ENCODE measurements at regions not wholly inside any gene's neighbourhood (a gene's known extent, or its start where the extent isn't known, plus 50 kb on each side); places are given as distances from the start of the nearest gene placed in this dataset.

DNA sequence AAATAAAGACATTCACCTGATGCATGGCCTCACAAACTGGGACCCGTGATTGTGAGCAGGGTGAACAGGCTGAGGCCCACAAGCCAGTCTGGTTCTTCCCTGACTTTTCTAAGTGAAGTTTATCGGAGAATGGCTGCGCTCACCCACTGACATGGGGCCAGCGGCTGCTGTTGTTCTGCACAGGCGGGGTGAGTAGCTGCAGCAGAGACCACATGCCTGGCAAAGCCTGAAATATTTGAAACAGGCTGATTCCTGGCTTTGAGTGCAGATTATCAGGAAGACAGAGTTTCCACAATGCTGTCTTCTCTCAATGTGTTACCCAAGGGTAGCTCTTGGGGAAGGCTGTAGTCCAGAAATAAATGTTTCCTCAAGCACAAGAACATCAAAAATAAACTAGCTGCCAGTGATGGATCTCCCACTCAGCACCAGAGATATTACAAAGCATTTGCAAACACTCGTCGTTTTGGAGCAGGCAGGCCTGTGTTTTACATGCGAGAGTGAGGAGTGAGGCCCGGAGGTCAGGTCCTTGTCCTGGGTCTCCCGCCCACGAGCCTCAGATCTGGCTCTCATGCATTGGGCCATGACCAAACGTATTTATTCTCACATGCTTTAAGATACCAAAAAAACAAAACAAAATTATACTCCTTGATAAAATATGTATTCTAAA is 647.1 kb downstream of the GALR1 start:
- DNase-seq (ENCODE audit: extremely low spot score): no peak
- ChIA-PET POLR2A (no interaction called here), CTCF (no interaction called here)
- no peak for TF ChIP-seq SUZ12 (IDR thresholded peaks at IDR 0.05)
- no peak for TF ChIP-seq BHLHE40 (IDR thresholded peaks at IDR 0.05; ENCODE audit: borderline replicate concordance)
- no peak for TF ChIP-seq FOXA1 (IDR thresholded peaks at IDR 0.05)
- TF ChIP-seq HDGF (IDR thresholded peaks at IDR 0.05; ENCODE audit: borderline replicate concordance): no peak
- no peak for TF ChIP-seq ELF4 (IDR thresholded peaks at IDR 0.05)
- no peak for TF ChIP-seq FOXK2 (IDR thresholded peaks at IDR 0.05)
- no peak for TF ChIP-seq LEF1 (IDR thresholded peaks at IDR 0.05; ENCODE audit: borderline replicate concordance)
- TF ChIP-seq L3MBTL2 (conservative IDR thresholded peaks at IDR 0.05): no peak
- no peak for TF ChIP-seq TARDBP (IDR thresholded peaks at IDR 0.05)
- no peak for TF ChIP-seq SP1 (IDR thresholded peaks at IDR 0.05)
- TF ChIP-seq, protein P1, sequence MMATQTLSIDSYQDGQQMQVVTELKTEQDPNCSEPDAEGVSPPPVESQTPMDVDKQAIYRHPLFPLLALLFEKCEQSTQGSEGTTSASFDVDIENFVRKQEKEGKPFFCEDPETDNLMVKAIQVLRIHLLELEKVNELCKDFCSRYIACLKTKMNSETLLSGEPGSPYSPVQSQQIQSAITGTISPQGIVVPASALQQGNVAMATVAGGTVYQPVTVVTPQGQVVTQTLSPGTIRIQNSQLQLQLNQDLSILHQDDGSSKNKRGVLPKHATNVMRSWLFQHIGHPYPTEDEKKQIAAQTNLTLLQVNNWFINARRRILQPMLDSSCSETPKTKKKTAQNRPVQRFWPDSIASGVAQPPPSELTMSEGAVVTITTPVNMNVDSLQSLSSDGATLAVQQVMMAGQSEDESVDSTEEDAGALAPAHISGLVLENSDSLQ (IDR thresholded peaks at IDR 0.05): no peak
- no peak for TF ChIP-seq CTBP1 (IDR thresholded peaks at IDR 0.05; ENCODE audit: borderline replicate concordance)
- TF ChIP-seq ZNF384 (IDR thresholded peaks at IDR 0.05): no peak
- no peak for TF ChIP-seq NFRKB (IDR thresholded peaks at IDR 0.05)
- TF ChIP-seq FOXM1 (IDR thresholded peaks at IDR 0.05; ENCODE audit: borderline replicate concordance): no peak
- TF ChIP-seq ARNT (IDR thresholded peaks at IDR 0.05): no peak

DNA sequence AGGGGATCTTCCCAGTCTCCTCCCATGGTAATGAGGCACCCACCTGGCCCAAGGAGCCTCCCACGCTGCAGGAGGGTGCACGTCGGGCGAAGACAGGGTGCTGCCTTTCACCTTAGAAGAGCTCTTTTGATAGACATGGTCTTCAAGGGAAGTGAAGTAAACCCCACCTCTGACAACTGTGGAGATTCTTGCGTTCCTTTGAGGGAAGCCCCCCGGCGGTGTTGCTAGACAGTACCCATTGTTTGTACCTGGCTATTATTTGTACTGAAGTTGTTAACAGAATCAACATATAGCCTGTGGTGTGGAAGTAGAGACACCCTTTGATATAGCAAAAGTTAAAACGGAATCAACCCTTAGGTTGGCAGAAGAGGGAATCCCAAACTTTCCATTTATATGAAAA is 648.0 kb downstream of the GALR1 start:
- no peak for DNase-seq (ENCODE audit: extremely low spot score)
- ChIA-PET CTCF (no interaction called here), POLR2A (no interaction called here)
- TF ChIP-seq L3MBTL2 (conservative IDR thresholded peaks at IDR 0.05) (no peak), SUZ12 (IDR thresholded peaks at IDR 0.05) (no peak), HDGF (IDR thresholded peaks at IDR 0.05; ENCODE audit: borderline replicate concordance) (no peak), FOXK2 (IDR thresholded peaks at IDR 0.05) (no peak), NFRKB (IDR thresholded peaks at IDR 0.05) (no peak), CTBP1 (IDR thresholded peaks at IDR 0.05; ENCODE audit: borderline replicate concordance) (no peak), LEF1 (IDR thresholded peaks at IDR 0.05; ENCODE audit: borderline replicate concordance) (no peak), ZNF384 (IDR thresholded peaks at IDR 0.05) (no peak), FOXM1 (IDR thresholded peaks at IDR 0.05; ENCODE audit: borderline replicate concordance) (no peak), TARDBP (IDR thresholded peaks at IDR 0.05) (no peak)
- TF ChIP-seq, protein P1 (IDR thresholded peaks at IDR 0.05): no peak

DNA sequence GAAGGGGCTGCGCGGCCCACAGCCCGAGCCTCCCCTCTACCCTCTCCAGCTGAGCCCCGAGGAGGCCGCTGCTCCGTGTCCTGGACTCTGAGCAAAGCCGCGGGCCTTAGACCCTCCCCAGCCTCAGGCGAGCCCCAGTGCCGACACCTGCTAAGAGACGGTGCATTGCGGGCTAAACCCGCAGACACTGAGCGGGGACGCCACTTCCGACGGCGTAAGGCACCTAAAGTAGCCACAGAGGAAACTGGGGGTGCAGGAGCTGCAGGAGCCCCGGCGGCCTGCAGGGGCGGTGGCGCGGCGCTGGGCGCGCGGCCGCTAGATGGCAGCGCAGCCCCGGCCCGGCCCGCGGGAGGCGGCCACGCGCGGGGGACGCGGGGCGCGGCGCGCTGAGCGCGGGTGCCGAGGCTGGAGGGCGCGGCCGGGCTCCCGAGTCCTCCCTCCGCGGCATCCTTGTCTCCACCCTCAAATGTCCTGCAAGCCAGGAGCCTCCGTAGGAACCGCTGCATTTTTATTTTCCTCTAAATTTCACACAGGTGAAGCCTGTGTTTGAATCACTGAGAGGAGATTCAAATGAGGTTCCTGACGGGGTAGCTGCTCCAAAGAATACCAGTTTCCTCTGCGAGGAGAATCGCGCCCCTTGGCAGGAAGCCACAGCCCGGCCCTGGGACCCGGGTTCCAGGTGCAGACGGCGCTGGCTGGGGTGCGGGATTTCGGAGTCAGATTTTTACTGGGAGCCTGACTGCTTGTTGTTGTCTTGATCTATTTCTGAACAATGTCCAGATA is 650.5 kb downstream of the GALR1 start:
- TF ChIP-seq L3MBTL2 (conservative IDR thresholded peaks at IDR 0.05) (no peak), FOXK2 (IDR thresholded peaks at IDR 0.05) (no peak), CTBP1 (IDR thresholded peaks at IDR 0.05; ENCODE audit: borderline replicate concordance) (no peak), SUZ12 (IDR thresholded peaks at IDR 0.05) (no peak), BHLHE40 (IDR thresholded peaks at IDR 0.05; ENCODE audit: borderline replicate concordance) (no peak), SP1 (IDR thresholded peaks at IDR 0.05) (no peak), FOXM1 (IDR thresholded peaks at IDR 0.05; ENCODE audit: borderline replicate concordance) (no peak), NFRKB (IDR thresholded peaks at IDR 0.05) (no peak), ARNT (IDR thresholded peaks at IDR 0.05) (no peak), LEF1 (IDR thresholded peaks at IDR 0.05; ENCODE audit: borderline replicate concordance) (no peak)
- TF ChIP-seq, protein P1 (IDR thresholded peaks at IDR 0.05): no peak
- CTCF ChIA-PET: no interaction called here
- no peak for DNase-seq (ENCODE audit: extremely low spot score)
- POLR2A ChIA-PET: no interaction called here

DNA sequence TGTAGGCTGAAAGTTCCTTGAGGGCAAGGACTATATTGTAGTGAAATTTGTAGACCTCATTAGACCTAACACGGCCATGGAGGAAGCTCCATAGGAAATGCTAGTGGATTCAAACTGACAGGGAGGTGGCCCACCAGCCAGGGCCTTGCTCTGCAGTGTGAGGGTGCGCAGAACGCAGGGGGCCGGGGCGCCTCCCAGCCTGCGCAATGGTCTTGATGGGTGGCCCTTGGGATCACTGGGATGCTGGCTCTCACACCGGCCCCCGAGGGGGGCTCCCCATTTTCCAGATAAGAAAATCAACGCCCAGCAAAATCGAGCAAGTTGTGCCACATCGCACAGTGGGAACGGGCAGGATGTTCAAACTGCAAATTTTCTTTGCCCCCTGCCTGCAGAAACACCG is 655.4 kb downstream of the GALR1 start:
- TF ChIP-seq FOXA1 (IDR thresholded peaks at IDR 0.05): no peak
- no peak for TF ChIP-seq TARDBP (IDR thresholded peaks at IDR 0.05)
- no peak for TF ChIP-seq BHLHE40 (IDR thresholded peaks at IDR 0.05; ENCODE audit: borderline replicate concordance)
- TF ChIP-seq NFRKB (IDR thresholded peaks at IDR 0.05): no peak
- TF ChIP-seq L3MBTL2 (conservative IDR thresholded peaks at IDR 0.05): no peak
- no peak for TF ChIP-seq SP1 (IDR thresholded peaks at IDR 0.05)
- TF ChIP-seq HDGF (IDR thresholded peaks at IDR 0.05; ENCODE audit: borderline replicate concordance): no peak
- no peak for TF ChIP-seq CTBP1 (IDR thresholded peaks at IDR 0.05; ENCODE audit: borderline replicate concordance)
- TF ChIP-seq FOXM1 (IDR thresholded peaks at IDR 0.05; ENCODE audit: borderline replicate concordance): no peak
- no peak for TF ChIP-seq ELF4 (IDR thresholded peaks at IDR 0.05)
- TF ChIP-seq ARNT (IDR thresholded peaks at IDR 0.05): no peak
- no peak for TF ChIP-seq FOXK2 (IDR thresholded peaks at IDR 0.05)
- no peak for TF ChIP-seq ZNF384 (IDR thresholded peaks at IDR 0.05)
- TF ChIP-seq SUZ12 (IDR thresholded peaks at IDR 0.05): no peak
- no peak for DNase-seq (ENCODE audit: extremely low spot score)
- ChIA-PET POLR2A (no interaction called here), CTCF (no interaction called here)

DNA sequence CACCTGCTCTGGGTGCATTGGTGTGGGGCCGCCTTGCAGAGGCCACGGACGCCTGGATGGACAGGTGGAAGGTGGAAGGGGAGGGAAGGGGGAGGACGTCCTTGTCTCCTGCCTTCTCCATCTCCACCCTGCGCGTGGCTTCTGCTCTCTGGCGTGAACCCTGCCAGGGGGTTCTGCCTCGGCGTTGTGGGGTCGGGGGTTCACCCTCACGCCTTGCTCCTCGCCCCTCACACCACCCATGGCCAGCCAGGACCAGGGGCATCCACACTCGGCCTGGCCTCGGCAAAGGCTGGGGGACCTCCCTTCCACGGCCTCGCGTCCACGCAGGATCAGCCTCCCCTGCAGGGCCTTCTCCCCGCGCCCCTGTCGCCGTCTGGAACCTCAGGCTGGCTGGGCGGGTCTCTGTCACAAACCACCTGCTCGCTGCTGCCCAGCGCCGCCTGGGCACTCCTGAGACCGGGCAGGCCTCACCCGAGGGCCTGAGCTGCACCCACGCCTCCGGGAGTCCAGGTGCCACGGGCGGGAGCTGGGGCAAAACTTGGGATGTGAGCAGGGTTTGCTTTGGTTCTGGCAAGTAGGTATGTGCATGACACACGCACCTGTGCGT is 655.9 kb downstream of the GALR1 start:
- DNase-seq (ENCODE audit: extremely low spot score): no peak
- TF ChIP-seq FOXM1 (IDR thresholded peaks at IDR 0.05; ENCODE audit: borderline replicate concordance) (no peak), NFRKB (IDR thresholded peaks at IDR 0.05) (no peak)
- ChIA-PET CTCF (no interaction called here), POLR2A (no interaction called here)
